ENCODE measurements at regions not wholly inside any gene's neighbourhood (a gene's known extent, or its start where the extent isn't known, plus 50 kb on each side); places are given as distances from the start of the nearest gene placed in this dataset.
"Not testable (repeated sequence)": the region's sequence is repeated elsewhere in the genome, so short reads cannot be mapped to it uniquely, and the experiment has no call there.

GRCh38 chr10:60524541-60524940 is 134.9 kb upstream of the ANK3 start:
- intact Hi-C loops (cut with DNase I; ENCODE audit: low total_unique reads): no loop called here
- no peak overlapping the region for H3K4me3 ChIP-seq
- 72 to 89% (median 80%) methylated on average over 4 of the region's 4 CpGs for WGBS, 5 donors
- no peak for DNase-seq
- H3K4me1 ChIP-seq: no peaks in the 10 kb centered on the region
- H3K9me3 ChIP-seq: peaks cover 0 to 12% (median 4%) of the 10 kb centered on the region in 8 donors
- no peaks in the 10 kb centered on the region for H3K27me3 ChIP-seq (replicated peaks in 1 of 7)
- no peak overlapping the region for H3K27ac ChIP-seq
- no peaks in the 10 kb centered on the region for H3K36me3 ChIP-seq
- TF ChIP-seq POLR2A (IDR thresholded peaks at IDR 0.05) (no peak), CTCF (IDR thresholded peaks at IDR 0.05 in 8 of 11, conservative IDR thresholded peaks at IDR 0.05 in 3 of 11) (no peak), POLR2AphosphoS5 (IDR thresholded peaks at IDR 0.05) (no peak)

- H3K36me3 ChIP-seq; H3K27me3 ChIP-seq (replicated peaks in 1 of 7); DNase-seq; H3K4me1 ChIP-seq; H3K4me3 ChIP-seq; H3K27ac ChIP-seq; intact Hi-C loops (cut with DNase I; ENCODE audit: low total_unique reads): not testable (repeated sequence)
- 94 to 100% (median 100%) methylated on average over 1 to 2 of the region's 4 CpGs; no CpG with 5 or more reads in 1 of the 5 donors for WGBS, 5 donors
- peaks cover 0 to 12% (median 4%) of the 10 kb centered on the region in 8 donors for H3K9me3 ChIP-seq
These were observed 133.7 kb upstream of the ANK3 start for GRCh38 chr10:60523371-60523770.

- Histone ChIP-seq H3K27me3 (replicated peaks in 1 of 7) (no peaks in the 10 kb centered on the region), H3K4me3 (no peak overlapping the region), H3K27ac (no peak overlapping the region), H3K4me1 (no peaks in the 10 kb centered on the region), H3K36me3 (no peaks in the 10 kb centered on the region), H3K9me3 (peaks cover 0 to 12% (median 4%) of the 10 kb centered on the region in 8 donors)
- intact Hi-C loops (cut with DNase I; ENCODE audit: low total_unique reads): no loop called here
- TF ChIP-seq CTCF (IDR thresholded peaks at IDR 0.05 in 8 of 11, conservative IDR thresholded peaks at IDR 0.05 in 3 of 11) (no peak), POLR2AphosphoS5 (IDR thresholded peaks at IDR 0.05) (no peak), POLR2A (IDR thresholded peaks at IDR 0.05) (no peak)
- no peak for DNase-seq
- WGBS, 5 donors: 93 to 98% (median 94%) methylated on average over 2 of the region's 2 CpGs
These were observed 132.9 kb upstream of the ANK3 start for GRCh38 chr10:60522617-60523016.

- no peaks in the 10 kb centered on the region for H3K36me3 ChIP-seq
- no peaks in the 10 kb centered on the region for H3K27me3 ChIP-seq (replicated peaks in 1 of 7)
- H3K9me3 ChIP-seq: peaks cover 0 to 12% (median 4%) of the 10 kb centered on the region in 8 donors
- DNase-seq: no peak
- intact Hi-C loops (cut with DNase I; ENCODE audit: low total_unique reads): no loop called here
- no peak overlapping the region for H3K4me3 ChIP-seq
- no peak for TF ChIP-seq POLR2AphosphoS5 (IDR thresholded peaks at IDR 0.05)
- TF ChIP-seq POLR2A (IDR thresholded peaks at IDR 0.05): no peak
- TF ChIP-seq CTCF (IDR thresholded peaks at IDR 0.05 in 8 of 11, conservative IDR thresholded peaks at IDR 0.05 in 3 of 11): no peak
- 25 to 45% (median 35%) methylated on average over 3 of the region's 3 CpGs for WGBS, 5 donors
- no peaks in the 10 kb centered on the region for H3K4me1 ChIP-seq
- H3K27ac ChIP-seq: no peak overlapping the region
These were observed 132.3 kb upstream of the ANK3 start for GRCh38 chr10:60521974-60522405.

GRCh38 chr10:60518745-60519144 is 129.1 kb upstream of the ANK3 start:
- intact Hi-C loops (cut with DNase I; ENCODE audit: low total_unique reads): no loop called here
- Histone ChIP-seq H3K36me3 (no peaks in the 10 kb centered on the region), H3K4me3 (no peak overlapping the region), H3K27ac (no peak overlapping the region), H3K9me3 (peaks cover 0 to 2% (median 0%) of the 10 kb centered on the region in 8 donors), H3K27me3 (replicated peaks in 1 of 7) (no peaks in the 10 kb centered on the region), H3K4me1 (peaks cover 0 to 6% (median under 1%) of the 10 kb centered on the region in 6 donors)
- DNase-seq: no peak
- TF ChIP-seq CTCF (IDR thresholded peaks at IDR 0.05 in 8 of 11, conservative IDR thresholded peaks at IDR 0.05 in 3 of 11) (no peak), POLR2AphosphoS5 (IDR thresholded peaks at IDR 0.05) (no peak), POLR2A (IDR thresholded peaks at IDR 0.05) (no peak)
- 81 to 87% (median 84%) methylated on average over 4 of the region's 4 CpGs for WGBS, 5 donors

Data from spleen (tissue), 11 donors.